ENCODE measurements at regions not wholly inside any gene's neighbourhood (a gene's known extent, or its start where the extent isn't known, plus 50 kb on each side); places are given as distances from the start of the nearest gene placed in this dataset.

- H3K4me1 ChIP-seq (ENCODE audit: insufficient read depth, low read length) = peaks cover 8% of the 10 kb centered on the region; the same call in 1 of the 2 replicates
- H3K9ac ChIP-seq (ENCODE audit: low read depth, low read length) = no peak overlapping the region
- H3K36me3 ChIP-seq (ENCODE audit: insufficient read depth, low read length) = no peaks in the 10 kb centered on the region
- H3K9me3 ChIP-seq (ENCODE audit: control insufficient read depth, insufficient read depth, low read length) = no peaks in the 10 kb centered on the region
Measured at GRCh38 chr2:240248721-240249422, 108.4 kb upstream of the OTOS start.

- H3K9ac ChIP-seq (ENCODE audit: low read depth, low read length) = no peak overlapping the region
- H3K4me1 ChIP-seq (ENCODE audit: insufficient read depth, low read length) = peaks cover 8% of the 10 kb centered on the region; the same call in 1 of the 2 replicates
- no peaks in the 10 kb centered on the region for H3K9me3 ChIP-seq (ENCODE audit: control insufficient read depth, insufficient read depth, low read length)
- H3K36me3 ChIP-seq (ENCODE audit: insufficient read depth, low read length) = no peaks in the 10 kb centered on the region
Measured at GRCh38 chr2:240249423-240250149, 109.1 kb upstream of the OTOS start.

GRCh38 chr2:240250150-240250984 is 109.9 kb upstream of the OTOS start:
- Histone ChIP-seq H3K9ac (ENCODE audit: low read depth, low read length) (no peak overlapping the region), H3K9me3 (ENCODE audit: control insufficient read depth, insufficient read depth, low read length) (no peaks in the 10 kb centered on the region), H3K4me1 (ENCODE audit: insufficient read depth, low read length) (peaks cover 8% of the 10 kb centered on the region; the same call in 1 of the 2 replicates), H3K36me3 (ENCODE audit: insufficient read depth, low read length) (no peaks in the 10 kb centered on the region)

- no peaks in the 10 kb centered on the region for H3K36me3 ChIP-seq (ENCODE audit: insufficient read depth, low read length)
- peak overlapping the region; percentile 46; the same call in 1 of the 2 replicates for H3K9ac ChIP-seq (ENCODE audit: low read depth, low read length)
- peaks cover 8% of the 10 kb centered on the region for H3K4me1 ChIP-seq (ENCODE audit: insufficient read depth, low read length)
- H3K9me3 ChIP-seq (ENCODE audit: control insufficient read depth, insufficient read depth, low read length) = no peaks in the 10 kb centered on the region
Measured at GRCh38 chr2:240250985-240251847, 110.8 kb upstream of the OTOS start.

- no peaks in the 10 kb centered on the region for H3K36me3 ChIP-seq (ENCODE audit: insufficient read depth, low read length)
Measured at GRCh38 chr2:240251848-240252190, 111.4 kb upstream of the OTOS start.

GRCh38 chr2:240252191-240252871 is 111.9 kb upstream of the OTOS start:
- peaks cover 8% of the 10 kb centered on the region for H3K4me1 ChIP-seq (ENCODE audit: insufficient read depth, low read length)
- no peak overlapping the region for H3K9ac ChIP-seq (ENCODE audit: low read depth, low read length)
- peaks cover 5% of the 10 kb centered on the region; the same call in 1 of the 2 replicates for H3K9me3 ChIP-seq (ENCODE audit: control insufficient read depth, insufficient read depth, low read length)
- H3K36me3 ChIP-seq (ENCODE audit: insufficient read depth, low read length) = no peaks in the 10 kb centered on the region

More at GRCh38 chr2:240251848-240252190, 111.4 kb upstream of the OTOS start:
- peaks cover 2% of the 10 kb centered on the region; the same call in 1 of the 2 replicates for H3K9me3 ChIP-seq (ENCODE audit: control insufficient read depth, insufficient read depth, low read length)
- no peak overlapping the region for H3K9ac ChIP-seq (ENCODE audit: low read depth, low read length)
- H3K4me1 ChIP-seq (ENCODE audit: insufficient read depth, low read length) = peaks cover 8% of the 10 kb centered on the region

- peaks cover 5% of the 10 kb centered on the region; the same call in 1 of the 2 replicates for H3K9me3 ChIP-seq (ENCODE audit: control insufficient read depth, insufficient read depth, low read length)
- H3K4me1 ChIP-seq (ENCODE audit: insufficient read depth, low read length) = peaks cover 8% of the 10 kb centered on the region
- H3K36me3 ChIP-seq (ENCODE audit: insufficient read depth, low read length) = no peaks in the 10 kb centered on the region
- H3K9ac ChIP-seq (ENCODE audit: low read depth, low read length) = no peak overlapping the region
Measured at GRCh38 chr2:240252872-240253511, 112.5 kb upstream of the OTOS start.

- Histone ChIP-seq H3K36me3 (ENCODE audit: insufficient read depth, low read length) (no peaks in the 10 kb centered on the region), H3K4me1 (ENCODE audit: insufficient read depth, low read length) (peaks cover 8% of the 10 kb centered on the region), H3K9me3 (ENCODE audit: control insufficient read depth, insufficient read depth, low read length) (peaks cover 5% of the 10 kb centered on the region; the same call in 1 of the 2 replicates), H3K9ac (ENCODE audit: low read depth, low read length) (no peak overlapping the region)
Measured at GRCh38 chr2:240253583-240254145, 113.2 kb upstream of the OTOS start.

- Histone ChIP-seq H3K36me3 (ENCODE audit: insufficient read depth, low read length) (no peaks in the 10 kb centered on the region), H3K9me3 (ENCODE audit: control insufficient read depth, insufficient read depth, low read length) (peaks cover 5% of the 10 kb centered on the region; the same call in 1 of the 2 replicates), H3K4me1 (ENCODE audit: insufficient read depth, low read length) (peaks cover 8% of the 10 kb centered on the region), H3K9ac (ENCODE audit: low read depth, low read length) (no peak overlapping the region)
Measured at GRCh38 chr2:240254337-240255164, 114.1 kb upstream of the OTOS start.

GRCh38 chr2:240255165-240255491 is 114.7 kb upstream of the OTOS start:
- H3K4me1 ChIP-seq (ENCODE audit: insufficient read depth, low read length) = peaks cover 8% of the 10 kb centered on the region

GRCh38 chr2:240255811-240256703 is 115.6 kb upstream of the OTOS start:
- H3K4me1 ChIP-seq (ENCODE audit: insufficient read depth, low read length) = no peaks in the 10 kb centered on the region; the same call in none of the 2 replicates
- H3K36me3 ChIP-seq (ENCODE audit: insufficient read depth, low read length) = no peaks in the 10 kb centered on the region
- no peak overlapping the region for H3K9ac ChIP-seq (ENCODE audit: low read depth, low read length)
- H3K9me3 ChIP-seq (ENCODE audit: control insufficient read depth, insufficient read depth, low read length) = peaks cover 5% of the 10 kb centered on the region; the same call in 1 of the 2 replicates

More at GRCh38 chr2:240255165-240255491, 114.7 kb upstream of the OTOS start:
- Histone ChIP-seq H3K9ac (ENCODE audit: low read depth, low read length) (no peak overlapping the region), H3K9me3 (ENCODE audit: control insufficient read depth, insufficient read depth, low read length) (peaks cover 5% of the 10 kb centered on the region; the same call in 1 of the 2 replicates), H3K36me3 (ENCODE audit: insufficient read depth, low read length) (no peaks in the 10 kb centered on the region)

All from ES-I3 (cell line).